SJSA1 (cell line): ENCODE measurements at regions not wholly inside any gene's neighbourhood (a gene's known extent, or its start where the extent isn't known, plus 50 kb on each side); places are given as distances from the start of the nearest gene placed in this dataset.
A peak's percentile ranks its signal among the peaks of the same experiment; 100 is the strongest.
"Not testable (repeated sequence)": the region's sequence is repeated elsewhere in the genome, so short reads cannot be mapped to it uniquely, and the experiment has no call there.

ENCODE experiments used
- DNase-seq, 2 experiments: peaks; one replicate each; pipeline ENCODE4 v3.0.0-alpha.2; 2015 to 2020; ENCODE audit warnings: low spot score in 2 of 2, low read depth in 1 of 2
- H3K27ac ChIP-seq: fragments of 250-450 bp; sonication (Bioruptor Pico); 2 replicates; pipeline ENCODE4 v1.5.1; 2020; ENCODE audit warnings: mild to moderate bottlenecking, moderate library complexity
- H3K27me3 ChIP-seq: fragments of 250-450 bp; sonication (Bioruptor Pico); replicated peaks from 2 replicates; pipeline ENCODE4 v1.5.1; 2020; ENCODE audit warnings: mild to moderate bottlenecking, moderate library complexity
- H3K36me3 ChIP-seq: fragments of 250-450 bp; sonication (Bioruptor Pico); 2 replicates; pipeline ENCODE4 v1.5.1; 2020; ENCODE audit warnings: mild to moderate bottlenecking
- H3K4me1 ChIP-seq: fragments of 250-450 bp; sonication (Bioruptor Pico); replicated peaks from 2 replicates; pipeline ENCODE4 v1.6.1; 2021; ENCODE audit warnings: mild to moderate bottlenecking
- H3K4me3 ChIP-seq: fragments of 250-450 bp; sonication (Bioruptor Pico); 2 replicates; pipeline ENCODE4 v1.5.1; 2020; ENCODE audit warnings: mild to moderate bottlenecking
- H3K9me3 ChIP-seq: fragments of 250-450 bp; sonication (Bioruptor Pico); replicated peaks from 2 replicates; pipeline ENCODE4 v1.5.1; 2020; ENCODE audit warnings: mild to moderate bottlenecking

- DNase-seq = no peak
Observed at GRCh38 chr6:165002866-165003265, 306.5 kb downstream of the C6orf118 start.

GRCh38 chr6:165002358-165002757 lies 307.0 kb downstream of the C6orf118 start:
- DNase-seq = no peak
- no peak overlapping the region for H3K27ac ChIP-seq
- H3K27me3 ChIP-seq = no peaks in the 10 kb centered on the region
- no peak overlapping the region for H3K4me3 ChIP-seq
- no peaks in the 10 kb centered on the region for H3K4me1 ChIP-seq
- 0 out of 2 replicates have a peak, but pooled peaks cover 2% of the 10 kb centered on the region for H3K9me3 ChIP-seq
- H3K36me3 ChIP-seq = no peaks in the 10 kb centered on the region; the same call in 1 of the 2 replicates

More at GRCh38 chr6:165002866-165003265, 306.5 kb downstream of the C6orf118 start:
- Histone ChIP-seq H3K36me3 (no peaks in the 10 kb centered on the region; the same call in 1 of the 2 replicates), H3K4me1 (no peaks in the 10 kb centered on the region; the same call in 1 of the 2 replicates), H3K27me3 (no peaks in the 10 kb centered on the region), H3K4me3 (no peak overlapping the region), H3K27ac (no peak overlapping the region), H3K9me3 (0 out of 2 replicates have a peak, but pooled peaks cover 2% of the 10 kb centered on the region)

- Histone ChIP-seq H3K4me3 (no peak overlapping the region), H3K36me3 (no peaks in the 10 kb centered on the region; the same call in 1 of the 2 replicates), H3K27ac (no peak overlapping the region), H3K27me3 (no peaks in the 10 kb centered on the region), H3K4me1 (no peaks in the 10 kb centered on the region), H3K9me3 (0 out of 2 replicates have a peak, but pooled peaks cover 2% of the 10 kb centered on the region)
- DNase-seq = no peak
Observed at GRCh38 chr6:165001502-165002157, 307.8 kb downstream of the C6orf118 start.

GRCh38 chr6:164998297-164998696 lies 311.1 kb downstream of the C6orf118 start:
- Histone ChIP-seq H3K27ac (no peak overlapping the region), H3K9me3 (no peaks in the 10 kb centered on the region), H3K4me1 (no peaks in the 10 kb centered on the region), H3K4me3 (no peak overlapping the region), H3K36me3 (no peaks in the 10 kb centered on the region), H3K27me3 (no peaks in the 10 kb centered on the region)
- no peak for DNase-seq

GRCh38 chr6:164996838-164997237 lies 312.6 kb downstream of the C6orf118 start:
- DNase-seq = no peak
- no peaks in the 10 kb centered on the region for H3K36me3 ChIP-seq
- H3K4me3 ChIP-seq = no peak overlapping the region

GRCh38 chr6:164991573-164991972 lies 317.8 kb downstream of the C6orf118 start:
- Histone ChIP-seq H3K27ac (no peak overlapping the region), H3K27me3 (no peaks in the 10 kb centered on the region), H3K36me3 (no peaks in the 10 kb centered on the region), H3K4me3 (no peak overlapping the region), H3K4me1 (no peaks in the 10 kb centered on the region), H3K9me3 (no peaks in the 10 kb centered on the region)
- DNase-seq = no peak

More at GRCh38 chr6:164996838-164997237, 312.6 kb downstream of the C6orf118 start:
- no peaks in the 10 kb centered on the region for H3K4me1 ChIP-seq
- no peaks in the 10 kb centered on the region for H3K27me3 ChIP-seq
- no peaks in the 10 kb centered on the region for H3K9me3 ChIP-seq
- H3K27ac ChIP-seq = no peak overlapping the region

- H3K36me3 ChIP-seq = no peaks in the 10 kb centered on the region
- no peaks in the 10 kb centered on the region for H3K9me3 ChIP-seq
- no peaks in the 10 kb centered on the region for H3K4me1 ChIP-seq
- no peak for DNase-seq
- H3K4me3 ChIP-seq = no peak overlapping the region
- H3K27me3 ChIP-seq = no peaks in the 10 kb centered on the region
- no peak overlapping the region for H3K27ac ChIP-seq
Observed at GRCh38 chr6:164990901-164991300, 318.5 kb downstream of the C6orf118 start.

GRCh38 chr6:164982389-164982788 lies 327.0 kb downstream of the C6orf118 start:
- 0 out of 2 replicates have a peak, but pooled peaks cover 4% of the 10 kb centered on the region for H3K4me1 ChIP-seq
- H3K4me3 ChIP-seq = no peak overlapping the region
- DNase-seq = peak in 1 of 2 experiments; percentile 20
- H3K9me3 ChIP-seq = no peaks in the 10 kb centered on the region
- H3K27ac ChIP-seq = no peak overlapping the region
- no peaks in the 10 kb centered on the region for H3K36me3 ChIP-seq
- H3K27me3 ChIP-seq = no peaks in the 10 kb centered on the region

GRCh38 chr6:164967102-164967501 lies 342.3 kb downstream of the C6orf118 start:
- H3K36me3 ChIP-seq = no peaks in the 10 kb centered on the region
- H3K27me3 ChIP-seq = no peaks in the 10 kb centered on the region
- no peak overlapping the region for H3K4me3 ChIP-seq
- H3K27ac ChIP-seq = no peak overlapping the region
- H3K4me1 ChIP-seq = no peaks in the 10 kb centered on the region
- no peak for DNase-seq
- H3K9me3 ChIP-seq = no peaks in the 10 kb centered on the region

GRCh38 chr6:164962805-164963204 lies 346.6 kb downstream of the C6orf118 start:
- H3K27ac ChIP-seq = no peak overlapping the region
- H3K4me3 ChIP-seq = no peak overlapping the region
- no peaks in the 10 kb centered on the region for H3K9me3 ChIP-seq
- H3K4me1 ChIP-seq = no peaks in the 10 kb centered on the region
- DNase-seq = no peak
- H3K36me3 ChIP-seq = no peaks in the 10 kb centered on the region
- H3K27me3 ChIP-seq = no peaks in the 10 kb centered on the region

- Histone ChIP-seq H3K27me3 (no peaks in the 10 kb centered on the region), H3K9me3 (no peaks in the 10 kb centered on the region), H3K36me3 (no peaks in the 10 kb centered on the region), H3K27ac (no peak overlapping the region), H3K4me1 (no peaks in the 10 kb centered on the region), H3K4me3 (no peak overlapping the region)
- DNase-seq = no peak
Observed at GRCh38 chr6:164947164-164947563, 362.2 kb downstream of the C6orf118 start.

GRCh38 chr6:164942271-164942670 lies 367.1 kb downstream of the C6orf118 start:
- Histone ChIP-seq H3K27me3 (no peaks in the 10 kb centered on the region), H3K36me3 (no peaks in the 10 kb centered on the region), H3K4me3 (no peak overlapping the region), H3K9me3 (no peaks in the 10 kb centered on the region), H3K27ac (no peak overlapping the region), H3K4me1 (no peaks in the 10 kb centered on the region)
- no peak for DNase-seq

- H3K4me3 ChIP-seq, H3K27me3 ChIP-seq, H3K36me3 ChIP-seq, H3K27ac ChIP-seq, H3K4me1 ChIP-seq, H3K9me3 ChIP-seq, DNase-seq: not testable (repeated sequence)
Observed at GRCh38 chr6:164933238-164933794, 376.1 kb downstream of the C6orf118 start.

- Histone ChIP-seq H3K27ac (no peak overlapping the region), H3K27me3 (no peaks in the 10 kb centered on the region), H3K4me1 (no peaks in the 10 kb centered on the region), H3K4me3 (no peak overlapping the region), H3K9me3 (no peaks in the 10 kb centered on the region), H3K36me3 (no peaks in the 10 kb centered on the region)
- no peak for DNase-seq
Observed at GRCh38 chr6:164929408-164929977, 379.9 kb downstream of the C6orf118 start.
